GM12878 (cell line): ENCODE measurements at regions not wholly inside any gene's neighbourhood (a gene's known extent, or its start where the extent isn't known, plus 50 kb on each side); places are given as distances from the start of the nearest gene placed in this dataset.

Source experiments
- ATAC-seq: fragments of 200-7000 bp; cut with Tn5 transposase; 3 replicates; pipeline ENCODE4 v1.9.1; 2020; ENCODE audit warnings: mild to moderate bottlenecking, moderate library complexity
- BruUV-seq: library from RNA; stranded (reverse); fragments of 400-500 nt; replicated peaks from 2 replicates; lab custom pipeline; 2021; lab: Mats Ljungman, UMichigan
- CTCF ChIA-PET: fragments of 300-600 bp; sonication (Branson Sonifier 250); formaldehyde crosslinking; extraction: SDS; loops from one replicate; lab custom pipeline; 2021; ENCODE audit warnings: inconsistent platforms; lab: Yijun Ruan, JAX
- POLR2A ChIA-PET: fragments of 350-600 bp; formaldehyde crosslinking; extraction: SDS; loops from one replicate; lab custom pipeline; 2021; ENCODE audit warnings: inconsistent platforms; lab: Charles Lee
- RAD21 ChIA-PET: fragments of 300-600 bp; sonication (Branson Sonifier 250); formaldehyde crosslinking; loops from one replicate; lab custom pipeline; 2023; ENCODE audit warnings: antibody characterized with exemption; ENCODE audit not compliant: unreplicated experiment; lab: Charles Lee
- SMC1A ChIA-PET: fragments of 300-600 bp; sonication (Branson Sonifier 250); formaldehyde crosslinking; loops from one replicate; lab custom pipeline; 2023; ENCODE audit not compliant: unreplicated experiment, uncharacterized antibody; lab: Charles Lee
- DNase-seq: peaks from one replicate; pipeline ENCODE4 v3.0.0-alpha.2; 2011; ENCODE audit warnings: low read depth, low spot score
- FAIRE-seq: peaks from 3 replicates; lab custom pipeline; 2011; peaks lifted over from hg19 to GRCh38; lab: Jason Lieb, UNC
- H2AFZ ChIP-seq: 2 replicates; pipeline ENCODE4 v1.6.0; 2011; ENCODE audit warnings: low read depth, low read length, control low read depth; ENCODE audit not compliant: control insufficient read depth
- H3K27ac ChIP-seq: 2 replicates; pipeline ENCODE4 v1.5.1; 2011; ENCODE audit warnings: control low read depth; ENCODE audit not compliant: control insufficient read depth, insufficient read depth
- H3K27me3 ChIP-seq, 2 experiments: replicated peaks in 1 of 2; 2 replicates each; pipeline versions ENCODE4 v1.6.0 to v1.6.1; 2011; ENCODE audit warnings: low read length in 1 of 2; ENCODE audit not compliant: control insufficient read depth in 2 of 2, insufficient read depth in 2 of 2
- H3K36me3 ChIP-seq, 2 experiments: 2 replicates each; pipeline ENCODE4 v1.5.1; 2011; ENCODE audit warnings: low read length in 1 of 2; ENCODE audit not compliant: control insufficient read depth in 2 of 2, insufficient read depth in 2 of 2
- H3K4me1 ChIP-seq: 2 replicates; pipeline ENCODE4 v1.6.1; 2011; ENCODE audit warnings: mild to moderate bottlenecking, low read length, moderate library complexity, mixed read lengths; ENCODE audit not compliant: control insufficient read depth, insufficient read depth
- H3K4me2 ChIP-seq: 2 replicates; pipeline ENCODE4 v1.6.0; 2011; ENCODE audit warnings: control low read depth; ENCODE audit not compliant: control insufficient read depth, insufficient read depth
- H3K4me3 ChIP-seq: fragments of 200-600 bp; sonication (generic); 2 replicates; pipeline ENCODE4 v1.5.1; 2016
- H3K79me2 ChIP-seq: 2 replicates; pipeline ENCODE4 v1.6.0; 2011; ENCODE audit warnings: low read length; ENCODE audit not compliant: control insufficient read depth, insufficient read depth
- H3K9ac ChIP-seq: 2 replicates; pipeline ENCODE4 v1.8.0; 2011; ENCODE audit warnings: low read length, control low read depth, mixed read lengths; ENCODE audit not compliant: control insufficient read depth, insufficient read depth
- H3K9me3 ChIP-seq: replicated peaks from 3 replicates; pipeline ENCODE4 v1.5.1; 2011; ENCODE audit warnings: mild to moderate bottlenecking, low read length; ENCODE audit not compliant: control insufficient read depth, insufficient read depth
- H4K20me1 ChIP-seq: 2 replicates; pipeline ENCODE4 v1.6.0; 2011; ENCODE audit not compliant: control insufficient read depth, insufficient read depth
- ASH2L ChIP-seq: fragments of 300-600, 200-600 bp; sonication (generic); IDR thresholded peaks from 2 replicates; pipeline ENCODE4 v1.6.1; 2017; ENCODE audit warnings: low read depth, mild to moderate bottlenecking, borderline replicate concordance
- BACH1 ChIP-seq: fragments of 450-650 bp; IDR thresholded peaks from 2 replicates; pipeline ENCODE4 v1.6.1; 2017; ENCODE audit warnings: mild to moderate bottlenecking, borderline replicate concordance
- CEBPZ ChIP-seq: fragments of 150-350 bp; IDR thresholded peaks from 2 replicates; pipeline ENCODE4 v1.6.1; 2016; ENCODE audit warnings: low read depth, low read length
- ELK1 ChIP-seq: IDR thresholded peaks from 2 replicates; pipeline ENCODE4 v1.6.1; 2012; ENCODE audit warnings: low read depth, low read length, improper control_type of control experiment
- EZH2 ChIP-seq: IDR thresholded peaks from 2 replicates; pipeline ENCODE4 v1.6.1; 2012; ENCODE audit warnings: low read depth, mild to moderate bottlenecking, control low read depth, inconsistent platforms, low read length, borderline replicate concordance; ENCODE audit not compliant: control insufficient read depth
- JUNB ChIP-seq: IDR thresholded peaks from 2 replicates; pipeline ENCODE4 v1.6.1; 2016; ENCODE audit warnings: antibody characterized with exemption, mild to moderate bottlenecking
- POLR2AphosphoS5 ChIP-seq: IDR thresholded peaks from 2 replicates; pipeline ENCODE4 v1.6.1; 2011; ENCODE audit warnings: mild to moderate bottlenecking, low read length, inconsistent platforms
- POU2F2 ChIP-seq: IDR thresholded peaks from 3 replicates; pipeline ENCODE4 v1.6.1; 2011; ENCODE audit warnings: low read depth, mild to moderate bottlenecking, low read length, borderline replicate concordance
- RAD51 ChIP-seq: fragments of 450-650 bp; IDR thresholded peaks from 2 replicates; pipeline ENCODE4 v1.6.1; 2016; ENCODE audit warnings: moderate library complexity, mild to moderate bottlenecking, inconsistent platforms
- RCOR1 ChIP-seq: conservative IDR thresholded peaks from 2 replicates; pipeline ENCODE4 v1.6.1; 2012; ENCODE audit warnings: low read depth, low read length, improper control_type of control experiment
- SMC3 ChIP-seq: IDR thresholded peaks from 2 replicates; pipeline ENCODE4 v1.6.1; 2011; ENCODE audit warnings: low read length, improper control_type of control experiment, borderline replicate concordance
- SREBF1 ChIP-seq: IDR thresholded peaks from 2 replicates; pipeline ENCODE4 v1.6.1; 2012; ENCODE audit warnings: mild to moderate bottlenecking, low read length
- SREBF2 ChIP-seq: IDR thresholded peaks from 2 replicates; pipeline ENCODE4 v1.6.1; 2012; ENCODE audit warnings: mild to moderate bottlenecking, low read length
- STAT1 ChIP-seq: fragments of 450-650 bp; conservative IDR thresholded peaks from 2 replicates; pipeline ENCODE4 v1.6.1; 2014; ENCODE audit warnings: antibody characterized with exemption, mild to moderate bottlenecking
- TARDBP ChIP-seq: IDR thresholded peaks from 2 replicates; pipeline ENCODE4 v1.6.1; 2016; ENCODE audit warnings: borderline replicate concordance
- USF2 ChIP-seq: IDR thresholded peaks from 2 replicates; pipeline ENCODE4 v1.6.1; 2011; ENCODE audit warnings: low read depth, low read length, improper control_type of control experiment, borderline replicate concordance
- ZBED1 ChIP-seq: IDR thresholded peaks from 2 replicates; pipeline ENCODE4 v1.6.1; 2016; ENCODE audit warnings: borderline replicate concordance
- ZBTB4 ChIP-seq: fragments of 450-650 bp; formaldehyde crosslinking; IDR thresholded peaks from 2 replicates; pipeline ENCODE4 v1.4.0; 2022; ENCODE audit warnings: mild to moderate bottlenecking, moderate library complexity
- ZNF274 ChIP-seq: IDR thresholded peaks from one replicate; pipeline ENCODE4 v1.8.0; 2011; ENCODE audit not compliant: insufficient read length, insufficient read depth
- WGBS: methylation state at CpG from one replicate; pipeline ENCODE4 v1.1.6; 2016; ENCODE audit warnings: low lambda C conversion rate; ENCODE audit not compliant: insufficient replicate concordance, insufficient coverage; ENCODE audit errors: missing lambda C conversion rate; 5-methylcytosine and 5-hydroxymethylcytosine counted together
- in situ Hi-C: fragments of 300-500 bp; cut with MboI; formaldehyde crosslinking; loops from 9 replicates; pipeline ENCODE4 v1.14.3; 2018; ENCODE audit warnings: mixed read lengths
- intact Hi-C: fragments of 100-400 bp; cut with micrococcal nuclease; formaldehyde crosslinking; loops from one replicate; pipeline ENCODE4 v1.14.2; 2022; ENCODE audit not compliant: unreplicated experiment

GRCh38 chr9:26231391-26231790 lies 553.1 kb upstream of the TUSC1 start:
- FAIRE-seq (no peak), DNase-seq (no peak), ATAC-seq (no peak)
- Histone ChIP-seq H3K9me3 (no peaks in the 10 kb centered on the region), H3K27ac (no peak overlapping the region), H3K9ac (no peak overlapping the region), H3K4me1 (no peaks in the 10 kb centered on the region), H3K27me3 (no peaks in the 10 kb centered on the region), H4K20me1 (no peaks in the 10 kb centered on the region), H2AFZ (no peak overlapping the region), H3K4me2 (no peak overlapping the region), H3K79me2 (no peaks in the 10 kb centered on the region), H3K4me3 (no peak overlapping the region), H3K36me3 (no peaks in the 10 kb centered on the region)
- SMC1A ChIA-PET, result no interaction called here
- POLR2A ChIA-PET, result no interaction called here
- no TSS peak for BruUV-seq
- RAD21 ChIA-PET, result no interaction called here
- in situ Hi-C loops (no loop called here), intact Hi-C loops (no loop called here)
- WGBS, result 48% methylated on average over 4 of the region's 4 CpGs
- no peak for TF ChIP-seq STAT1
- no peak for TF ChIP-seq JUNB
- TF ChIP-seq CEBPZ, result no peak
- no peak for TF ChIP-seq SREBF1
- no peak for TF ChIP-seq ZNF274
- no peak for TF ChIP-seq BACH1
- TF ChIP-seq RCOR1, result no peak
- no peak for TF ChIP-seq ZBTB4
- TF ChIP-seq ZBED1, result no peak
- TF ChIP-seq USF2, result no peak
- TF ChIP-seq TARDBP, result no peak
- TF ChIP-seq SREBF2, result no peak
- no peak for TF ChIP-seq ASH2L
- no peak for TF ChIP-seq POU2F2
- TF ChIP-seq POLR2AphosphoS5, result no peak
- TF ChIP-seq ELK1, result no peak
- no peak for TF ChIP-seq SMC3
- no peak for TF ChIP-seq EZH2
- TF ChIP-seq RAD51, result no peak
- CTCF ChIA-PET, result no interaction called here
